ENCODE measurements at regions not wholly inside any gene's neighbourhood (a gene's known extent, or its start where the extent isn't known, plus 50 kb on each side); places are given as distances from the start of the nearest gene placed in this dataset.
"Not testable (repeated sequence)": the region's sequence is repeated elsewhere in the genome, so short reads cannot be mapped to it uniquely, and the experiment has no call there.

DNA sequence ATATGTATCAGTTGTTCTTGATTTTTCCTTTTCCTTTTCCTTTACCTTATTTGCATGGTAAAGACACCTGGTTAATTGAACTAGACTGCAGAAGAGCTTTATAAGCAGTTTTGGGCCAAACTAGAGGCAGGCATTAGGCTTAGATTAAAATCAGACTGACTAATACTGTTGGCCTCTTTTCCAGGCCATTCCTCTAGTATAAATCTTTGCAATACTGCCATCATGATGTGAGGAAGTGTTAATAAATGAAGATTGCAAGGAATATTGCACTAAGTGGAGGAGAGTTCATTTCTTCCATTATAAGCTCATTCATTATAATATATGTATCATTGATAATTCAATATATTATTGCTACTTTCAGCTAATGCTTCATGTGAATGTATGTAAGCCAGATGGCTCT is 163.8 kb downstream of the MMUT start:
- no peaks in the 10 kb centered on the region for H3K27me3 ChIP-seq (ENCODE audit: control insufficient read depth, insufficient read depth, low read length)
- H3K9me3 ChIP-seq (ENCODE audit: control insufficient read depth, insufficient read depth, low read length) = no peaks in the 10 kb centered on the region
- ChIA-PET POLR2A (no interaction called here), CTCF (no interaction called here)
- H3K4me3 ChIP-seq (ENCODE audit: low read depth, low read length) = no peak overlapping the region
- DNase-seq (ENCODE audit: low read depth, low spot score) = no peak
- no peak overlapping the region for H3K27ac ChIP-seq (ENCODE audit: low read depth, low read length)
- TF ChIP-seq, protein P1, sequence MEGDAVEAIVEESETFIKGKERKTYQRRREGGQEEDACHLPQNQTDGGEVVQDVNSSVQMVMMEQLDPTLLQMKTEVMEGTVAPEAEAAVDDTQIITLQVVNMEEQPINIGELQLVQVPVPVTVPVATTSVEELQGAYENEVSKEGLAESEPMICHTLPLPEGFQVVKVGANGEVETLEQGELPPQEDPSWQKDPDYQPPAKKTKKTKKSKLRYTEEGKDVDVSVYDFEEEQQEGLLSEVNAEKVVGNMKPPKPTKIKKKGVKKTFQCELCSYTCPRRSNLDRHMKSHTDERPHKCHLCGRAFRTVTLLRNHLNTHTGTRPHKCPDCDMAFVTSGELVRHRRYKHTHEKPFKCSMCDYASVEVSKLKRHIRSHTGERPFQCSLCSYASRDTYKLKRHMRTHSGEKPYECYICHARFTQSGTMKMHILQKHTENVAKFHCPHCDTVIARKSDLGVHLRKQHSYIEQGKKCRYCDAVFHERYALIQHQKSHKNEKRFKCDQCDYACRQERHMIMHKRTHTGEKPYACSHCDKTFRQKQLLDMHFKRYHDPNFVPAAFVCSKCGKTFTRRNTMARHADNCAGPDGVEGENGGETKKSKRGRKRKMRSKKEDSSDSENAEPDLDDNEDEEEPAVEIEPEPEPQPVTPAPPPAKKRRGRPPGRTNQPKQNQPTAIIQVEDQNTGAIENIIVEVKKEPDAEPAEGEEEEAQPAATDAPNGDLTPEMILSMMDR (IDR thresholded peaks at IDR 0.05; ENCODE audit: low read depth, low read length) = no peak

DNA sequence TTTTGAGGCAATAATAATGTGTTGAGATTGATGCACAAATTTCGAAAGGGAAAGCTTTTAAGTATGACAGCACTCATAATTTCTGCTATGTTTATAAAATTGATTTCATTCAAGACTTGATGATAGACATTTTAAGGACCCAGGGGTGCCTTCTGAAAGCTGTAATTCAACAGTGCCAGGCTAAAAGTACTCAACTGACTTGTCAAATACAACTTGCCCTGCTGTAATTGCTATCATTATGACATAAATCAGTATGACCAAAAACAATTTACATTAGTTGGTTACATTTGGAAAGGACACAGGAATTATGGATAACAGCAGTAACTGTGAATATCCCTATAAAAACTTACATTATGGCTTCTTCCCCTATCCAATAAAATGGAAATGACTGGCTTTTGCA is 178.9 kb downstream of the MMUT start:
- H3K4me3 ChIP-seq (ENCODE audit: low read depth, low read length) = no peak overlapping the region
- TF ChIP-seq, protein P1 (IDR thresholded peaks at IDR 0.05; ENCODE audit: low read depth, low read length) = no peak
- ChIA-PET POLR2A (no interaction called here), CTCF (no interaction called here)
- H3K27me3 ChIP-seq (ENCODE audit: control insufficient read depth, insufficient read depth, low read length) = no peaks in the 10 kb centered on the region
- H3K27ac ChIP-seq (ENCODE audit: low read depth, low read length) = no peak overlapping the region
- no peaks in the 10 kb centered on the region for H3K9me3 ChIP-seq (ENCODE audit: control insufficient read depth, insufficient read depth, low read length)
- DNase-seq (ENCODE audit: low read depth, low spot score) = no peak

DNA sequence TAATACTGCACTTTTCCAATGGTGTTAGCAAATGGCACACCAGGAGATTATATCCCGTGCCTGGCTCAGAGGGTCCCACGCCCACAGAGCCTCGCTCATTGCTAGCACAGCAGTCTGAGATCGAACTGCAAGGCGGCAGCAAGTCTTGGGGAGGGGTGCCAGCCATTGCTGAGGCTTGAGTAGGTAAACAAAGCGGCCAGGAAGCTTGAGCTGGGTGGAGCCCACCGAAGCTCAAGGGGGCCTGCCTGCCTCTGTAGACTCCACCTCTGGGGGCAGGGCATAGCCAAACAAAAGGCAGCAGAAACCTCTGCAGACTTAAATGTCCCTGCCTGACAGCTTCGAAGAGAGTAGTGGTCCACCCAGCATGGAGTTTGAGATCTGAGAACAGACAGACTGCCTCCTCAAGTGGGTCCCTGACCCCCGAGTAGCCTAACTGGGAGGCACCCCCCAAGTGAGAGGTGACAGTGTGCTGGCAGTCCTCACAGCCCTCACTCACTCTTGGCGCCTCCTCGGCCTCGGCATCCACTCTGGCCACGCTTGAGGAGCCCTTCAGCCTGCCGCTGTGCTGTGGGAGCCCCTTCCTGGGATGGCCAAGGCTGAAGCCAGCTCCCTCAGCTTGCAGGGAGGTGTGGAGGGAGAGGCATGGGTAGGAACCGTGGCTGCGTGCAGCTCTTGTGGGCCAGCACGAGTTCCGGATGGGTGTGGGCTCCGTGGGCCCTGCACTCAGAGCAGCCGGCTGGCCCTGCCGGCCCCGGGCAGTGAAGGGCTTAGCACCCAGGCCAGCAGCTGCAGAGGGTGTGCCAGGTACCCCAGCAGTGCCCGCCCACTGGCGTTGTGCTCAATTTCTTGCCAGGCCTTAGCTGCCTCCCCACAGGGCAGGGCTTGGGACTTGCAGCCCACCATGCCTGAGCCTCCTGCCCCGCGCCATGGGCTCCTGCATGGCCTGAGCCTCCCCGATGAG is 188.0 kb downstream of the MMUT start:
- H3K27ac ChIP-seq (ENCODE audit: low read depth, low read length); POLR2A ChIA-PET; H3K4me3 ChIP-seq (ENCODE audit: low read depth, low read length); H3K27me3 ChIP-seq (ENCODE audit: control insufficient read depth, insufficient read depth, low read length); DNase-seq (ENCODE audit: low read depth, low spot score); CTCF ChIA-PET: not testable (repeated sequence)
- peaks cover 13% of the 10 kb centered on the region; the same call in 1 of the 2 replicates for H3K9me3 ChIP-seq (ENCODE audit: control insufficient read depth, insufficient read depth, low read length)

DNA sequence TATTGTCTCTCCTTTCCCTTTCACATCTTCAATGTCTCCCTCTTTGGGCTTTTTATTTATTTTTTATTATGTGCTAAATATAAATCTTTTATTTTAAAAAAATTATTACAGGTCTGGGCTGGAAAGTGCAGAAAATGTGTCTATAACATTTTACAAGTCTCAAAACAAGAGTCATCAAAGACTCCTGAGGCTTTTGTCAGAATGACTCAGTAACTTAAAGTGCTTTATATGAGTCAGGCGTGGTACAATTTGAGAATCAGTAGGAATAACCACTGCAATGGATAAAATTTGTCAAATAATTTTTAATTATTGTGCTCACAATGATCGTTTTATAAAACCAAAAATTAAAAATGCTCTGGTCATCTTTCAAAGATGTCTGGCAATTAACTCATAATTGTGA is 193.9 kb downstream of the MMUT start:
- POLR2A ChIA-PET = no interaction called here
- Histone ChIP-seq H3K27ac (ENCODE audit: low read depth, low read length) (no peak overlapping the region), H3K9me3 (ENCODE audit: control insufficient read depth, insufficient read depth, low read length) (no peaks in the 10 kb centered on the region), H3K4me3 (ENCODE audit: low read depth, low read length) (no peak overlapping the region), H3K27me3 (ENCODE audit: control insufficient read depth, insufficient read depth, low read length) (no peaks in the 10 kb centered on the region)
- TF ChIP-seq, protein P1 (IDR thresholded peaks at IDR 0.05; ENCODE audit: low read depth, low read length) = no peak
- no peak for DNase-seq (ENCODE audit: low read depth, low spot score)
- CTCF ChIA-PET = no interaction called here

DNA sequence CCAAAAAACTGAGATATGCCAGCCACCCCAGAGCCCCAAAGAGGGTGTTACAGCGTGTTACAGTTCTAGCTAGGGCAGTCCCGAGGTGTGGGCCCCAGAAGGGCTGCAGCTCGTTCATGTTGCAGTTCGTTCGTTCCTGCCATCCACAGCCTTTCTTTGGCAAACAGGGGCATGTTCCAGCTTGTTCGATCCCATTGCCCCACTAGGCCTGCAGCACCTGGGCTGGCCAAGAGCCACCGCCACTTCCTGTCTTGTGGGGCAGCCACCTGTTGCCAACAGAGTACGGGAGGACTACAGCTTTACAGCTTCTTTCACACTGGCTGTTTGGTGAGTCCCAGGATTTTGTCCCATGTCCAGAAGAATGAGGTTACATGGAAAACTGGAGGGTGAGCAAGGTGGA is 198.1 kb downstream of the MMUT start:
- TF ChIP-seq, protein P1 (IDR thresholded peaks at IDR 0.05; ENCODE audit: low read depth, low read length) = no peak
- Histone ChIP-seq H3K27me3 (ENCODE audit: control insufficient read depth, insufficient read depth, low read length) (no peaks in the 10 kb centered on the region), H3K9me3 (ENCODE audit: control insufficient read depth, insufficient read depth, low read length) (no peaks in the 10 kb centered on the region), H3K4me3 (ENCODE audit: low read depth, low read length) (no peak overlapping the region), H3K27ac (ENCODE audit: low read depth, low read length) (no peak overlapping the region)
- POLR2A ChIA-PET = no interaction called here
- no peak for DNase-seq (ENCODE audit: low read depth, low spot score)
- CTCF ChIA-PET = no interaction called here
